ENCODE measurements at regions not wholly inside any gene's neighbourhood (a gene's known extent, or its start where the extent isn't known, plus 50 kb on each side); places are given as distances from the start of the nearest gene placed in this dataset.
"Not testable (repeated sequence)": the region's sequence is repeated elsewhere in the genome, so short reads cannot be mapped to it uniquely, and the experiment has no call there.

DNA sequence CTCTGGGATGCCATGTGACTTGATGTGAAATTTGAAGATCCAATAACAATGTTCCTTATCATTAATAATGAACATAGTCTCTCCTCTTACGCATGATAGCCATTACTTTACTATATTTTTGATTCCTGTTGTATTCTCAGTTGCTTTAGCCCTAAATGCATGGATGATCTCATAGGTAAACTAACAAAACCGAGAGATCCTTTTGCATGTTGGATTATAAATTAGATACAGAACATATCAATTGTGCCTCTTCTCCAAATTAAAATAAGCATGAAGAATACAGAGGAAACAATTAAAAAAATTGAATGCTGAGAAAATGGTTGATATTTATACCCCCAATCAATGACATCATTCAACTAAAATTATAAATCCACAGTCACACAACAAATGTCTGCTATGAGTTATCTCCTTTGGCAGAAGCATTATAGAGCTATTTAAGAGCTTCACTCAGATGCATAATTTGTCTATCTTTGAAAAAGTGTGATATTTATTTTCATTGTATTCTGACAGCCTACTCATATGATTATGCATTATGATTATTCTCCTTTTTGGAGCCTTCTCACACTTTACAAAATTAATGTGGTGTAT is 386.4 kb upstream of the STXBP6 start:
- no peak for DNase-seq

DNA sequence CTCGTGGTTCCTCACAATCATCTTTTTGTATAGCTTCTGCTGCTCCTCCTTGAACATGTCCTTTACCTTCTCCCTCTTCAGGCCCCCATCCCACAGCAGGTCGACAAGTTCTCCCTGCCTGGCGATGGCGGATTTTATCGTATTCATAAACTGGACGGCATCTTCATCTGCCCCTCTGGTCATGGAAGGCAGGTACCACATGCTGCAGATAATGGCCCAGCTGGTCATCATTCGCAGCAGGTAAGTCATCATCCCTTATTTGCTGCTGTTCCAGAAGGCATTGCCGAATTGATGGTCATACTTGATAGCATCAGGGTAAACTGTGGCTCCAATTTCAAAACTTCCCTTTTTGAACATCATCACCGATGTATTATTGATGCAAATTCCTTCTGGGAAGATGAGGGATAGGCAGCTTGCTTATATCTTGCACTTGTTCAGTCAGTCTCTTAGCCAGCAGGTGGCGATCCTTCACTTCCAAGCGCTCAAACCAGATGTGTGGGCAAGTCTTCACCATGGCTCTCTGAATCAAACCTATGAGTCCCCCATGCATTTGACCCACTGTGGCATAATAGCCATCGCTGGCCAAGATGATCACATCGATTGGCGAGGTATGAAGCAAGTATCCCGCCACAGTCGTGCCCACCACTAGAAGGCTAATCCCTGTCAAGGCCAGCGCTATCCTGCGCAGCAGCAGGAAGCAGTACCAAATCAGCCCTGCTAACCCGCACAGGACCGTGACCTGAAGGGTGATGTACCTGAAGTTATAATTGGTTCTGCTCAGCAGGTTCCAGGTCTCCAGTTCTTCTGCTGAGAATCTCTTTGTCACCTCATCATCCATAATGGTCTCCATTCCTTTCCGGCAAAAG is 381.5 kb upstream of the STXBP6 start:
- DNase-seq = no peak

DNA sequence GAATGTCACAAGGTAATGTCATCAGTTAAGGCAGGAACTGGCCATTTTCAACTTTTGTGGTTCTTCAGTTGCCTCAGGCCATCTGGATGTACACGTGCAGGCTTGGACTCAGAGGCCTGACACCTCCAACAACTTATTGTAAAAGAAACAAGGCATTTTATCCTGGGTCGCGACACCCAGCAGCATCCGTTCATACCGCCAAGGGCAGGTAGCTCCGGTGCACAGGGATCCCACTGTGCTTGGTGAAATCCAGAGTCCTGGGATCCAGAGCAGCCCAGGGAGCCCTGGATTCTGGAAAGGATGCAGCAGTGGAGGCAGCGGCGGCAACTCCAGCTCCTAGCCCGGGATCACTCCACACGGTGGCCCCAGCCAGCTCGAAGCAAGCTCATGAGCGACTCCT is 380.9 kb upstream of the STXBP6 start:
- no peak for DNase-seq

DNA sequence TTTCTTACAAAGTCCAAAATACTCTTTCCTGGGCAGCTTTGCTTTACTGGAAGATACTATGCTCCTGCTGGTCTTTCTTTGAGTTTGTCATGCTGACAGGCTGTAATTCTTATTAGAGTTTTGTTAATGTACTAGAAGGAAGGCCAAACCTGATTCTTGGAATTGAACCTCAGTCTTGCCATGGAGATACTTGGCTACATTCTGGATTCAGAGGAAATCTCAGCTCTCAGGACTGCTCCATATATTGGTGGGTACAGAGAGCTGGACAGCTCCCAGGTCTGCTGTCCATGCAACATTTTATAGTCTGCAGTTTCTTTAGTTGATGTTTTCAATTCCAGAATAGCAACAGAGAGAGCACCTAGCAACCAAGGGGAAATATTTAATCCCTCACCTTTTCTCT is 363.1 kb upstream of the STXBP6 start:
- no peak for DNase-seq

DNA sequence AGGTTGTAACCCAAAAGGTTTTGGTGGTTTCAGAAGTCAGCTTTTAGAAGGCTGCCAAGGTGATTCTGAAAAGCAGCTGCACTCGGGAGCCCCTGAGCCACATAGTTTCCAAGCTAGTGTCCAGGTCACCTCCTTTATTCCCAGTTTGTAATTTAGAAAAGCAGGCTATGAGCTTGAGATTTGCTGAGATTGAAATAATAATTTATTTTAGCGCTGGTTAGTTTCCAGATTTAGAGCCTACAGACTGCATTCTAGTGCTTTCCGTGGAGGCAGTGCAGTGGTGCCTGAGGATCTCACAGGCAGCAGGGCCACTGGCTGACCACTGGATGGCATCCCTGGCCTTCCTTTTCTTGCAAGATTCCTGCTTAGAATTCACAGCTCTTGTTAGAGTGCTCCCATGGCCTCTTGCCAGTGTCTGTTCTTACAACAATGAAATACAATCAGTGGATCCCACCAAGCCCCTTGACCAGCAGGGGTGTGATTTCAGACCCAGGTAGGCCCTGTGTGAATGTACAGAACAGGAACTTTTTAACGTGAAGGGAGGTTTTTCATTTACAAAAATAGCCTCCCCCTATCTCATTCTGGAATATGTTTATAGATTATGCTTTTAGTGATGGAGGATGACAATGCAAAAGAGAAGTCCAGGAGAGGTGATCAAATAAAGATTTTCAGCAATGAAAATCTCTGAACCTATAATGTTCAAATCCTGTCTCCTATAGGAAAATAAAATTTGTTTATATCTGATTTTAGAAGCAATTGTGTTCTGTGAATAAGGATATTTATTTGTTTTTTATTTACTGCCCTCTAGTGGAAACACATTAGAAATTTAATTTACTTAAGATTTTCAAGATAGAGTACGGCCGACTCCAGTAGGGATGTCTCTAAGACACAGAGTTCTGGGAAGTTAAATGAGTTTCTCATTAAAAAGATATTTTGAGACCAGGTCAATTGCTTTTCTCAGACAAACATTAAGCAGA is 362.1 kb upstream of the STXBP6 start:
- no peak for DNase-seq

DNA sequence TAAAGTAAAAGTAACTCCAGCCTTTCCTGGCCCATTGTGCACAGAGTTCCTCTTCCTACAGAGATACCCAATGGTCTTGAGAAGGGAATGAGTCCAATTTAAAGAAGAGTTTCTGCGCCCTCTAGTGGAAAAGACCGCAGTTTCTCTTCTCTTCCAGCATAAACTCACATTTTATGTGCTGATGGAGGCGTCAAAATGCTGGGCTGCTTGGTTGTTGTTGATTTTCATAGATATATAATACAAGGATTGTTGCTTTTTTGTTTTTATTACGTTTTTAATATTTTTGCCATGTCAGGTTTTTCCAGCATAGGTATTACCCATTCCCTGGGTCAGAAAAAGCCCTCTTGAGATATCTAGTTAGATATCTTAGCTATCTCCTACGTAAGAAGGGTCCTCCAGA is 356.9 kb upstream of the STXBP6 start:
- peak; percentile 12 for DNase-seq

DNA sequence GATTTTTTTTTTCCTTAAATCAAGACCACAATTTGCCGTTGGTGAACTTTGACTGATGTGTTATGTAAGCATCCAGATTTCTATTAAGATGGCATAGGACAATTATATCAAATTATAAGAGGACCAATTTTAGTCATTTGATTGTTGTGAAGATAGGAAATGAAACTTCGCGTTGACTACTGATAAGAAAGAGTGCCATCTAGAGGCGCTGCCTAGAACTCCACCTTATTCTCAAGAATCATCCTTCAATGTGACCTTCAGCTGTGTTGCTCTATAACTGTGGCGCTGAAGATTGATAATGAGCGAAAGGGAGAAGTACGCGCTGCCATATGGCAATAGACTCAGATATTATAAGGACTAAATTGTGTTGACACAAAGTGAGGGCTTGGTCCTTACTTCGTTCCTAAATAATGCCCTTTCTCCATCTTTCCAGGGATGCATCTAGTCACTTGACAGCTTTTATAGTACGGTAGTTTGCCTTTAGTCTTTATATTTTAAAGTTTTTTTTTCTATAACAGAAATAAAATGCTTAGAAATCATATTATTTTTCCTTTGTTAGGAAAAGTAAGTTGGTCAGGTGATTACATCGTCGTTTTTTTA is 350.8 kb upstream of the STXBP6 start:
- DNase-seq = peak; percentile 28

DNA sequence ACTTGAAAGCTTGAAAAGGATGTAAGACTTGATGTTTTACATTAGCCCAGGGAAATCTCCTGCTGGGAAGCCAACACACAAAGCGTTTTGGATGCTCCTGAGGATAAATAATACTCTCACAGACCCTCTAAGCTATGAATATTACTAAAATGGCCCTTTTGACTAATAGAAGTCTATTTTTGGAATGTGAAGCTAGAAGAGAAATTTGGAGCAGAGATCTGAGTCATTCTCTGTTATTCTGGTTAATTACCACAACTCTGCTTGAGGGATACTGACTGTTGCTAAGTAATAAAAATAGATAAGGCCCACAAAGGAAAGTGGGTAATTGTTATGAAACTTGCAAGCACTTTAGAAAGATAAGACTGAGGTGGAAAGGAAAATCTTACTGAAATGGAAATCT is 346.2 kb upstream of the STXBP6 start:
- DNase-seq = peak; percentile 5

DNA sequence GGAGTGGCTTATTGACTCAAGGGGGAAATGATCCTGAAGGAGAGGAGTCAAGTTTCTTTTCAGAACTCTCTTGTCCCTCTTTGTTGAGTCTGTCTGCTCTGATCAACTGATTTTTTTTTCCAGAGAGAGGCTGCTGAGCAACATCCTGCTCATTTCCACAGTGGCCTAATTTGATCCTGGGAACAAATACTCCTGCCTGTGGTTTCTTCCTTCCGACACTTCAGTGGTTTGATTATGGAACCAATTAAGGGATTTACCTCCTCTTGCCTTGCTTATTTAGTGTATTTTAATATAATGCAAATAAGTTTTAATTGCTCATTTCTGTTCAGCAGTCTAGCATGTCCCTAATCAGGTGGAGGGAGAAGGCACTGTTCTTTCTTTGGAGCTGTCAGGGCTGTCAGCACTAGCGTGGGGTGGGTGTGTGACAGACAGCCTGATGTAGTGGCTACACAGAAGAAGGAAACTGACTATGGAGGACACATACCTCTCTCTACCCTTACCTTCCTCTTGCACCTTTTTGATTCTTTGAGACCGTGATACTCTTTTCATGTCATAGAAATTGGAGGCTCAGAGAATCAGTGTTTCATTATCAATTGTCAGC is 344.9 kb upstream of the STXBP6 start:
- no peak for DNase-seq

DNA sequence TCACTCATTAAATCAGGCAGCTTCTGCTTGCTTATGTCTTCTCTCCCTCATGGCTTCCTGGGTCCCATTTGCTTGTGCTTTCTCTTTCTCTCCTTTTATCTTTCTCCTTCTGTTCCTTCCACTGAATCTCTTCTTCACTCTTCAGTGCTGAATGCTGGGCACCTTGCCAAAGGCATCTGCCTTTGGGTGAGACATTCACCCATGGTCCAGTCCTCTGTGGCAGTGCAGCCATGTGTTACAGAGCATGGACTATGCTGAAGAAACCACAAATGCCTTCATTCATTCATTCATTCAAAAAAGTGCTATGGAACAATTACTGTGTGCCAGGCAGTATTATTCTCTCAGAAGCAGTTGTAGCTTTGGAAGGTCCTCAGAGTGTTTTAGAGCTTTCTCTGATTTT is 344.4 kb upstream of the STXBP6 start:
- DNase-seq = no peak

DNA sequence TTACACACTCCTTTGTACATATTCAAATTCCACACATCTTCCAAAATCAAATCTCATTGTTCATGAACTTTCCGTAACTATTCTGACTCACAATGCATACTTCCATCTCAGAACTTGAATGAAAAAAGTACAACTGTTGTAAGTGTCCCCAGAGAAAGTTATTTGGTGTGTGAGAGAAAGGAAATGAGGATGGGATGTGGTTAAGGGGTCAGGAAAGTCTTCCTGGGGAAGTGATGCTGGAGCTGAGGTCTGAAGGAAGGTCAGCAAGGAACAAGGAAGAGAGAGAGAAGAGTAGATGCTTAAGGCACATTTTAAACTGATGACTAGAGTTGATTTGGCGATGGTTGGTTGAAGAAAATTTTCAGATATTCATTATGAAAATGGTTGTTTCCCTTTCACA is 340.0 kb upstream of the STXBP6 start:
- DNase-seq = no peak

DNA sequence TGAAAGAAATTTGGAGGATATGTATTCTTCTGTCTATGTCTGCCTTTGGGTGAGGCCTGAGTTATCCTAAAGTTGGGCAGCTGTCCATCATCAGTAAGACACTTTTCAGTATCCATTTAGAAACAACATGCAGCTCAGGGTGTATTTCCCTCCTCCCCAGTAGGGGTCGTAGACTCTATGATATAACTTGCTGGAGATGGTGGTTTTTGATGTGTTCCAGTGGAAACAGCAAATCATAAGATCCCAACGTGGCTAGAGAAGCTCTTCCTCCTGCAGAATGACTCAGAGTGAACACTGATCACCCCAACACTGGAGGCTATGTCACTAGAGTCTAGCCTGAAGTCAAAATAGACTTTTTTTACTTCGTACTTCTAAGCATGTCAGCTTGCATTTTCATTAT is 331.6 kb upstream of the STXBP6 start:
- no peak for DNase-seq

DNA sequence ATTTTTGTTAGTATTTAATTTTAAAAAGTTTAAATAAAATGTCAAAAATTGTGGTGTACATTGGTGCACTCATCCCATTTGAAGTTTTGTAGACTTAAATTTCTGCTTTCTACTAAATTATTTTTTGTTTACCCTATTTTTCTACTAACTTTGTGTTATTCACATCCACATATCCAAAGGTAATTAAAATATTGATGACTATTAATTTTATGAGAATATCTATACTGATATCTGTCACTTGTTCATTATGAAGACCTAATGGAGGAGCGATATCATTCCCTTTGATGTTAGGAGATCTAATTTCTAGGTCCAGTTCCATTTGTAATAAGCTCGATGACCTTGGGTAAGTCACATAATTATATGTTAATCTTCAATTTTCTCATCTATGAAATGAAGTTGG is 325.7 kb upstream of the STXBP6 start:
- no peak for DNase-seq

DNA sequence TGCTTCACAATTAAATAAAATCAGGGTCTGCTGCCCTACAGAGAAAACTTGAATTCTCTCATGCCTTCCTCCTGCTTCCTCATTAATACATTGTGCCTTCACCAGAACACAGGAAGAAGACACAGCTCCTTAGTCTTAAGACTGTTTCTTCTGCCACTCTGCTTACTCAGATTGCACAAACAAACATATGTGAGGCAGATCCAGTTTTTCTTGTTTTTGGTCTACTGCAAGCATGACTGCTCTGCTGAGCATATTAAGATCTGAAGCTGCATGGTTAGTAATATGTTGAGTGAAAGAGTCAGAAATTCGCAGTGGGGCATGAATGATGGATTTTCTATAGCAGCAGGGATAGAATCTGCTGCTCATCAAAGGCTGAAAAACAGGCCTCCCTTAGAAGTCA is 321.1 kb upstream of the STXBP6 start:
- DNase-seq = no peak

DNA sequence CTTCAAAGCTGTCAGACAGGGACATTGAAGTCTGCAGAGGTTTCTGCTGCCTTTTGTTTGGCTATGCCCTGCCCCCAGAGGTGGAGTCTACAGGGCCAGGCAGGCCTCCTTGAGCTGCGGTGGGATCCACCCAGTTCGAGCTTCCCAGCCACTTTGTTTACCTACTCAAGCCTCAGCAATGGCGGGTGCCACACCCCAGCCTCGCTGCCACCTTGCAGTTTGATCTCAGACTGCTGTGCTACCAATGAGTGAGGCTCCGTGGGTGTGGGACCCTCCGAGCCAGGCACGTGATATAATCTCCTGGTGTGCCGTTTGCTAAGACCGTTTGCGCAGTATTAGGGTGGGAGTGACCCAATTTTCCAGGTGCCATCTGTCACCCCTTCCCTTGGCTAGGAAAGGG is 320.1 kb upstream of the STXBP6 start:
- not testable (repeated sequence) for DNase-seq

DNA sequence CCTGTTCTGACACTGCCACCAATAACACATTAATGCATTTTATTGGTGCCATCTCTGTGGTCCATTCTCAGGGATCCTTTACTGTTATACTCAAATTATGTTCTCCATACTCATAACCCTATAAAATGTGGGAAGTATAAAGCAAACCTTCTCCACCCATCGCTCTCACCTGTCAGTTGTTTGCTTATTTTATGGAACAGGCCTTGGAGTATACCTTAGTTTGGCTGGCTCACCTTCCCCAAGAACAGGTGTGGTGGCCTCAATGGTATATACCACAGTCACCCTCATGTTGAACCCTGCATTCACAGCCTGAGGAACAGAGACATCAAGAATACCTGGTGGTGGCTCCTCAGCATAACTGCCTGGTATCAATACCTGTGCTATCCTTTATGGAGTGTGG is 308.4 kb upstream of the STXBP6 start:
- no peak for DNase-seq

DNA sequence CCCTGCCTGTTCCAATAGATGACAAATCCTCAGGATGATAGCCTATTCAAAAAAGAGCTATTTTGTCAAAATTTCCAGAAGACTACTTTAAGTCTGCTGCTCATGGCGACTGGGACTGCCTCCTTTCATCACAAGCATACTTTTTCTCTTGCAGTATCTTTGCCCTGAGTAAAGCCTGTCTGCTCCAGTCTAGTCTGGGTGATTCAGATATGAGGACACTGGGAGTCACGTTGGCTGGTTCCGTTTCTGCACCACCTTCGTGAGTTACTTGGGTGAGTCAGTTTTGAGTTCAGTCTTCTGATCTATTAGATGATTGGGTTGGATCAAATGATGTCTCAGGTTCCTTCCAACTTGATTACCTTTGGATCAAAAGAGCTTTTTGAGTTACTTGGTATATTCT is 301.3 kb upstream of the STXBP6 start:
- no peak for DNase-seq

DNA sequence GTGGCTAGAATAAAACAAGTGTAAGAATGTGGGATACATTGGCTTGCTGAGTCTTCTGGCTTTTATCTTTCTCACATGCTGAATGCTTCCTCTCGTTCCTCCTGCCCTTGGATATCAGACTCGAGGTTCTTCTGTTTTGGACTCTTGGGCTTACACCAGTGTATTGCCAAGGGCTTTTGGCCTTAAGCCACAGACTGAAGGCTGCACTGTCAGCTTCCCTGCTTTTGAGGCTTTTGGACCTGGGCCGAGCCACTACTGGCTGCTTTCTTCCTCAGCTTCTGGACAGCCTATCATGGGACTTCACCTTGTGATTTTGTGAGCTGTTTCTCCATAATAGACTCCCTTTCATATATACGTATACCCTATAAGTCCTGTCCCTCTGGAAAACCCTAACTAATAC is 300.9 kb upstream of the STXBP6 start:
- no peak for DNase-seq

DNA sequence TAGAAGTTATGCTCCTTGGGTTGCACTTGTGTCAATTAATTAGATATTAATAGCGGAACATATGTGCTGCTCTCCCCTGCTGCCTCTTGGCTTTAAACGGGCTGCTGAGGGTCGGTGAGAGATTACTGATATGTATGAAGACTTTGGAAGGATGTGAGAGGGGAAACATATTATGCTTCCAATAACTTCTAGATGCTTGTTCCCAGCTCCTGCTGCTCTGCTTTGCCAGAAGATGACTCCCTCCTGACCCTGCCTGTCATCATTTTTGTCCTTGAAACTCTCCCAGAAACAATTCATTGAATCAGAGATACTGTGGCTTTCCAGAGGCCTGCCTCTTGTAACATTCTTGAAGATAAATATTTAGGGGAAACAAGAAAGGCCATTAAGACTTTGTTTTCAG is 300.1 kb upstream of the STXBP6 start:
- DNase-seq = no peak

DNA sequence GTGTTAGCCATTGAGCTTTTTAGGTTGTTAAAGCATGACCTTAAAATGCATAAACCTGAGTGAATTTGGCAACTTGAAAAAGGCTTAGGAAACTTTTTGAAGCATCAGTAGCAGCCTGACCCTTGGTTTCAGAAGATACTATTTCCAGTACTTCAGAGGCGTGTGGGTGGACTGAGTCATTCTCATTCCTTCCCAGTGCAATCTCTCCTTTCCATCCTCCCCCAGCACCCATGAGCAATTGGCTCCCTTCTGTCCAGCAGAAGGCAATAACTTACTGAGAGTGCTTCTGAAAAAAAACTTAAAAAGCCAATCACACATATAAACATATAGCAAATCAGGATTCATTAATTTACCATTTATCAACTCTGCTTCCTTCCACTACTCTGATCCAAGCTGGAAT is 299.3 kb upstream of the STXBP6 start:
- no peak for DNase-seq

DNA sequence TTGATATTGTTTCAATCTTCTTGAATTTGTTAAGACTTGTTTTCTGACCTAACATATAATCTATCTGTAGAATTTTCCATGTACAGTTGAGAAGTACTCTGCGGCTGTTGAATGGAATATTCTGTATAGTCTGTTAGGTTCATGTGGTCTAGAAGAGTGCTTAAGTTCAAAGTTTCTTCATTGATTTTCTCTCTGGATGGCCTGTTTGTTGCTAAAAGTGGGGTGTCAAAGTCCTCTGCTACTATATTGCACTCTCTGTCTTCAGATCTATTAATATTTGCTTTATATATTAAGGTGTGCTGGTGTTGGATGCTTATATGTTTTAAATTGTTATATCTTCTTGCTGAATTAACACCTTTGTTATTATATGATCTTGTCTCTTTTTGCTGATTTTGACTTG is 290.9 kb upstream of the STXBP6 start:
- DNase-seq = no peak

DNA sequence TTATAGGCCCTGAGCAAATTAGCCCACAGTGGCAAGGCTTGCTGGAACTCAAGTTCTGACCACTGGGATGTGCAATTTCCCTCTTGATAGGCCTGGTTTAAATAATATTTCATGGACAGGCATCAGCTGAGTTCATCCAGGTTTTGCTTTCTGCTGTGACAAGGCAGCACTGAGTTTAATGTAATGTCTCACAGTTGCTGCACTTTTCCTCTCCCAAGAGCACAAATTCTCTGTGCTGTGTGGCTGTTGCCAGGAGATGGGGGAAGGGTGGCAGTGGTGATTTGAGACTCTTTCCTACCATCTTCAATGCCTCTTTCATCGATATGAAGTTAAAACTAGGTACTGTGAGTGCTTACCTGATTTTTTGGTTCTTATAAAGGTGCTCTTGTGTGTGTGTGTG is 272.8 kb upstream of the STXBP6 start:
- no peak for DNase-seq

DNA sequence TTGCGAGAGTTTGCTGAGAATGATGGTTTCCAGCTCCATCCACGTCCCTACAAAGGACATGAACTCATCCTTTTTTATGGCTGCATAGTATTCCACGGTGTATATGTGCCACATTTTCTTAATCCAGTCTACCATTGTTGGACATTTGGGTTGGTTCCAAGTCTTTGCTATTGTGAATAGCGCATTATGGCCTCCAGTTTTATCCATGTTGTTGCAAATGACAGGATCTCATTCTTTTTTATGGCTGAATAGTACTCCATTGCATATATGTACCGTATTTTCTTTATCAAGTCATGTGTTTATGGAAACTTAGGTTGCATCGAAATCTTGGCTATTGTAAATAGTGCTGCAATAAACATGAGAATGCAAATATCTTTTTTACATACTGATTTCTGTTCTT is 266.1 kb upstream of the STXBP6 start:
- DNase-seq = not testable (repeated sequence)

Measured in fibroblast of skin of abdomen (primary cell).